H9 (cell line): ENCODE measurements at regions not wholly inside any gene's neighbourhood (a gene's known extent, or its start where the extent isn't known, plus 50 kb on each side); places are given as distances from the start of the nearest gene placed in this dataset.

Experiments
- DNase-seq: peaks from one replicate; pipeline ENCODE4 v3.0.0-alpha.2; 2017
- H2AFZ ChIP-seq: one replicate; pipeline ENCODE4 v1.6.1; 2013; ENCODE audit warnings: mild to moderate bottlenecking, low read length, control low read depth, moderate library complexity
- H2AK5ac ChIP-seq: 2 replicates; pipeline ENCODE4 v1.6.1; 2013; ENCODE audit warnings: low read length, control low read depth, mixed read lengths; ENCODE audit not compliant: insufficient read length
- H2BK120ac ChIP-seq: one replicate; pipeline ENCODE4 v1.6.1; 2013; ENCODE audit warnings: low read depth, mild to moderate bottlenecking, low read length, control low read depth, inconsistent platforms; ENCODE audit not compliant: poor library complexity, severe bottlenecking
- H2BK12ac ChIP-seq: 2 replicates; pipeline ENCODE4 v1.6.1; 2013; ENCODE audit warnings: low read length, control low read depth, mixed read lengths, low read depth; ENCODE audit not compliant: insufficient read length
- H2BK15ac ChIP-seq: 2 replicates; pipeline ENCODE4 v1.6.1; 2013; ENCODE audit warnings: low read depth, low read length, control low read depth
- H2BK20ac ChIP-seq: one replicate; pipeline ENCODE4 v1.6.1; 2013; ENCODE audit warnings: low read depth, mild to moderate bottlenecking, low read length, control low read depth, inconsistent platforms; ENCODE audit not compliant: poor library complexity, severe bottlenecking
- H2BK5ac ChIP-seq: 2 replicates; pipeline ENCODE4 v1.6.1; 2013; ENCODE audit warnings: low read length, control low read depth, mixed read lengths; ENCODE audit not compliant: insufficient read length
- H3K14ac ChIP-seq: 2 replicates; pipeline ENCODE4 v1.6.1; 2013; ENCODE audit warnings: low read length, control low read depth; ENCODE audit not compliant: insufficient read depth
- H3K18ac ChIP-seq: 2 replicates; pipeline ENCODE4 v1.6.1; 2013; ENCODE audit warnings: low read depth, mild to moderate bottlenecking, mixed read lengths, low read length, control low read depth; ENCODE audit not compliant: insufficient read length
- H3K23ac ChIP-seq: 2 replicates; pipeline ENCODE4 v1.6.1; 2013; ENCODE audit warnings: low read length, control low read depth, mixed read lengths, low read depth; ENCODE audit not compliant: insufficient read length
- H3K23me2 ChIP-seq: 2 replicates; pipeline ENCODE4 v1.6.1; 2013; ENCODE audit warnings: low read depth, mild to moderate bottlenecking, mixed read lengths, low read length, control low read depth; ENCODE audit not compliant: insufficient read length, poor library complexity, severe bottlenecking
- H3K27ac ChIP-seq: 2 replicates; pipeline ENCODE4 v1.5.1; 2013; ENCODE audit warnings: low read length, control low read depth, mixed read lengths, low read depth; ENCODE audit not compliant: insufficient read length
- H3K27me3 ChIP-seq: 2 replicates; pipeline ENCODE4 v1.6.1; 2013; ENCODE audit warnings: low read length, control low read depth, inconsistent platforms; ENCODE audit not compliant: insufficient read depth
- H3K4ac ChIP-seq: 2 replicates; pipeline ENCODE4 v1.6.1; 2013; ENCODE audit warnings: low read depth, mild to moderate bottlenecking, control low read depth, inconsistent platforms, low read length, moderate library complexity
- H3K4me1 ChIP-seq: 2 replicates; pipeline ENCODE4 v1.6.1; 2013; ENCODE audit warnings: low read length, control low read depth, inconsistent platforms; ENCODE audit not compliant: insufficient read depth
- H3K4me2 ChIP-seq: 2 replicates; pipeline ENCODE4 v1.6.1; 2013; ENCODE audit warnings: low read length, control low read depth, mixed read lengths; ENCODE audit not compliant: insufficient read length, insufficient read depth
- H3K56ac ChIP-seq: 2 replicates; pipeline ENCODE4 v1.6.1; 2013; ENCODE audit warnings: low read depth, mild to moderate bottlenecking, mixed read lengths, low read length, control low read depth; ENCODE audit not compliant: insufficient read length
- H3K79me1 ChIP-seq: 2 replicates; pipeline ENCODE4 v1.6.1; 2013; ENCODE audit warnings: low read depth, mild to moderate bottlenecking, moderate library complexity, low read length, control low read depth, inconsistent platforms; ENCODE audit not compliant: insufficient read depth, poor library complexity, severe bottlenecking
- H3K79me2 ChIP-seq: 2 replicates; pipeline ENCODE4 v1.6.1; 2013; ENCODE audit warnings: low read length, control low read depth, inconsistent platforms; ENCODE audit not compliant: insufficient read depth
- H3K9ac ChIP-seq: 2 replicates; pipeline ENCODE4 v1.6.1; 2013; ENCODE audit warnings: low read length, control low read depth, mixed read lengths; ENCODE audit not compliant: insufficient read length; ENCODE audit errors: extremely low read depth
- H3K9me3 ChIP-seq: one replicate; pipeline ENCODE4 v1.6.1; 2013; ENCODE audit warnings: low read depth, low read length, inconsistent platforms; ENCODE audit not compliant: control insufficient read depth
- H3T11ph ChIP-seq: one replicate; pipeline ENCODE4 v1.6.1; 2013; ENCODE audit warnings: mild to moderate bottlenecking, low read length, control low read depth, inconsistent platforms
- H4K20me1 ChIP-seq: one replicate; pipeline ENCODE4 v1.6.1; 2013; ENCODE audit not compliant: control insufficient read depth, insufficient read length, insufficient read depth
- H4K5ac ChIP-seq: 2 replicates; pipeline ENCODE4 v1.6.1; 2013; ENCODE audit warnings: low read depth, mild to moderate bottlenecking, mixed read lengths, low read length, control low read depth; ENCODE audit not compliant: insufficient read length
- H4K8ac ChIP-seq: replicated peaks from 2 replicates; pipeline ENCODE4 v1.6.1; 2013; ENCODE audit warnings: low read length, control low read depth, mixed read lengths, low read depth; ENCODE audit not compliant: insufficient read length
- H4K91ac ChIP-seq: 2 replicates; pipeline ENCODE4 v1.6.1; 2013; ENCODE audit warnings: low read depth, mild to moderate bottlenecking, moderate library complexity, mixed read lengths, low read length, control low read depth; ENCODE audit not compliant: insufficient read length
- H3K27ac Mint-ChIP-seq, 3 experiments: 2 replicates in 2 of 3; 3 replicates in 1 of 3; pipeline ENCODE4 v1.8.0; 2020 to 2021; ENCODE audit warnings: mixed read lengths in 3 of 3, mild to moderate bottlenecking in 1 of 3, moderate library complexity in 1 of 3
- H3K27me3 Mint-ChIP-seq: 2 replicates; pipeline ENCODE4 v1.8.0; 2021; ENCODE audit warnings: low read depth, mild to moderate bottlenecking, moderate library complexity, mixed read lengths
- H3K36me3 Mint-ChIP-seq, 3 experiments: 2 replicates in 2 of 3; 3 replicates in 1 of 3; pipeline ENCODE4 v1.8.0; 2020 to 2021; ENCODE audit warnings: low read depth in 3 of 3, mixed read lengths in 3 of 3; ENCODE audit not compliant: insufficient read depth in 1 of 3
- H3K4me1 Mint-ChIP-seq, 2 experiments: 2 replicates each; pipeline ENCODE4 v1.8.0; 2020; ENCODE audit warnings: mixed read lengths in 2 of 2
- H3K4me3 Mint-ChIP-seq, 2 experiments: 2 replicates in 1 of 2; 3 replicates in 1 of 2; pipeline ENCODE4 v1.8.0; 2020 to 2021; ENCODE audit warnings: mild to moderate bottlenecking in 2 of 2, mixed read lengths in 2 of 2, moderate library complexity in 1 of 2
- H3K9me3 Mint-ChIP-seq, 2 experiments: 2 replicates in 1 of 2; 3 replicates in 1 of 2; pipeline ENCODE4 v1.8.0; 2020; ENCODE audit warnings: mild to moderate bottlenecking in 2 of 2, mixed read lengths in 2 of 2, moderate library complexity in 1 of 2
- CTCF ChIP-seq: fragments of 200-600 bp; sonication (generic); conservative IDR thresholded peaks from 3 replicates; pipeline ENCODE4 v1.8.0; 2021; ENCODE audit warnings: antibody characterized with exemption, mild to moderate bottlenecking
- WGBS: extraction: QIAGEN DNeasy Blood & Tissue Kit; methylation state at CpG from one replicate; pipeline ENCODE4 v1.1.7; 2013; ENCODE audit warnings: missing lambda C conversion rate, low lambda C conversion rate, mixed read lengths; ENCODE audit not compliant: insufficient read length; ENCODE audit errors: extremely low coverage; 5-methylcytosine and 5-hydroxymethylcytosine counted together

DNA sequence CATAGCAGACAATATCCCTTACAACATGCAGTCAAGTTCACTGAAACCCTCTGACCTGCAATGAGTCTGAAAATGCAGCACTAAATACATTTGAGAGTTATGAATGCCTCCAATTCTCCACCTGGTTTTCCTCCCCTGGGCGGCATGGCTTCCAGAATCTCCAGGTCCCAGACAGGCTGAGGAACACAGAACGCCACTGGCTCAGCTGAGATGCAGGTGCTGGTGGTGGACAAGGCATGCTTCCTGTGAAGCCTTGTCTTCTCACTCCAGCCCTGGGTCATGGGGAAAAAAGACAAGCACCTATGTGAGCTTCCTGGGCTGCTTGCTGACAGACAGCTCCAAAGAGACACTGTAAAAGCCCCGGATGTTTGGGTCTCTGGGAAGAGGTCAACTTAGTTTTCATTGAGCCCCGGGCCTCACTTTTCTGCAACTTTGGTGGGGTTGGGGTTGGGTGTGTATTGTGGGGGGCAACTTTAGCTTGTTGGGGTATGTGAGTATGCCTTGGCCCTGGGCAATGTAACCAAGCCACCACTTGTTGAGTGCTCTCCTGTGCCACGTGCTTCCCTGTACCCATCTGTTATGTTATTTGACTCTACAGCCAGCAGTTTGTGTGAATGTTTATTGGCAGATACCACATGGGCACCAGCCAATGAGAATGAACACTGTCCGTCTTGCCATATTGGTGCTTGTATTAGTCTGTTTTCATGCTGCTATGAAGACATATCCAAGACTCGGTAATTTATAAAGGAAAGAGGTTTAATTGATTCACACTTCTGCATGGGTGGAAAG is 127.8 kb downstream of the EMX2 start:
- Mint-ChIP-seq H3K27me3 (peaks cover 8% of the 10 kb centered on the region), H3K9me3 (no peaks in the 10 kb centered on the region), H3K4me3 (no peak overlapping the region), H3K36me3 (no peaks in the 10 kb centered on the region), H3K27ac (no peak overlapping the region), H3K4me1 (peaks cover 0 to 3% of the 10 kb centered on the region in 2 experiments; a peak in 2 of 4 replicates)
- no peaks in the 10 kb centered on the region for H3K4me1 ChIP-seq
- H2BK12ac ChIP-seq: no peak overlapping the region
- H3K56ac ChIP-seq: no peak overlapping the region
- H2BK15ac ChIP-seq: no peak overlapping the region
- H4K5ac ChIP-seq: no peak overlapping the region
- H4K8ac ChIP-seq: no peak overlapping the region
- no peaks in the 10 kb centered on the region for H3K79me2 ChIP-seq
- DNase-seq: no peak
- no peak overlapping the region for H3T11ph ChIP-seq
- H2BK20ac ChIP-seq: no peak overlapping the region
- no peak overlapping the region for H2BK120ac ChIP-seq
- no peak overlapping the region for H2AK5ac ChIP-seq
- H3K4me2 ChIP-seq: no peak overlapping the region
- H3K27ac ChIP-seq: no peak overlapping the region
- no peak overlapping the region for H3K18ac ChIP-seq
- no peak overlapping the region for H3K14ac ChIP-seq
- no peak overlapping the region for H2AFZ ChIP-seq
- no peaks in the 10 kb centered on the region for H3K23me2 ChIP-seq
- H3K23ac ChIP-seq: no peak overlapping the region
- no peaks in the 10 kb centered on the region for H3K9me3 ChIP-seq
- H4K91ac ChIP-seq: no peak overlapping the region
- H3K27me3 ChIP-seq: no peaks in the 10 kb centered on the region
- H3K9ac ChIP-seq: no peak overlapping the region
- TF ChIP-seq CTCF: no peak
- no peak overlapping the region for H2BK5ac ChIP-seq
- H3K4ac ChIP-seq: no peak overlapping the region
- no peaks in the 10 kb centered on the region for H3K79me1 ChIP-seq
- H4K20me1 ChIP-seq: no peaks in the 10 kb centered on the region
- no CpG with 5 or more reads among the region's 7 CpGs for WGBS
